Left ventricle myocardium inferior (tissue), 1 donor: ENCODE measurements at regions not wholly inside any gene's neighbourhood (a gene's known extent, or its start where the extent isn't known, plus 50 kb on each side); places are given as distances from the start of the nearest gene placed in this dataset.

Source experiments
- DNase-seq: peaks from one replicate; pipeline ENCODE4 v3.0.0-alpha.2; 2020
- H3K27ac ChIP-seq: fragments of 200-600 bp; replicated peaks from 2 replicates; pipeline ENCODE4 v1.8.0; 2021
- H3K27me3 ChIP-seq: fragments of 200-600 bp; 2 replicates; pipeline ENCODE4 v1.8.0; 2021; ENCODE audit warnings: low read depth
- H3K36me3 ChIP-seq: fragments of 200-600 bp; 2 replicates; pipeline ENCODE4 v1.8.0; 2021
- H3K4me1 ChIP-seq: fragments of 200-600 bp; 2 replicates; pipeline ENCODE4 v1.8.0; 2021
- H3K4me3 ChIP-seq: fragments of 200-600 bp; 2 replicates; pipeline ENCODE4 v1.8.0; 2021; ENCODE audit warnings: mild to moderate bottlenecking, moderate library complexity
- H3K9me3 ChIP-seq: fragments of 200-600 bp; replicated peaks from 2 replicates; pipeline ENCODE4 v1.8.0; 2021
- intact Hi-C: fragments of 100-400 bp; cut with micrococcal nuclease; formaldehyde crosslinking; loops from one replicate; pipeline ENCODE4 v1.11.0; 2022
- TF ChIP-seq, protein P1 (sequence below): fragments of 200-600 bp; IDR thresholded peaks from 2 replicates; pipeline ENCODE4 v1.8.0; 2021; ENCODE audit warnings: antibody characterized with exemption, mild to moderate bottlenecking, borderline replicate concordance
- donor health status: DM: no; HTN: yes; CAD: no; lungs with severe emphysema.

DNA sequence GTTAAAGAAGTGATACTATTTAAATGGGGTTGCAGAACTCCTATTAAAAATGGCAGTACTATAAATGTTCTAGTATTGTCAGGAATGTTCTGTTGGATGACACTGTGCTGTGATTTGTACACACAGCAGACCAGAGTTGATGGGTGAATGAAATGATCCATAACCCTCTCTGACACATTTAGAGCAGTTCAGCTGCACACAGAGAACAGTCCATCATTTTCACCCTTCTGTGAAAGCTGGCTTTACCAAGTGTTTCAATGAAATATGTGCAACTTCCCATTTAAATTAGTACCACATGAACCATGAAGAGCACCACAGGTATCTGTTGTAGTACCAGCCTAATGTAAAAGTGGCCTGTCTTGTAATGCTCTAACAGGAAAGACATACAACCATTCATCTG, 981.4 kb downstream of the TMEM182 start:
- Histone ChIP-seq H3K9me3 (peaks cover 3% of the 10 kb centered on the region), H3K36me3 (no peaks in the 10 kb centered on the region), H3K27ac (no peak overlapping the region), H3K4me3 (no peak overlapping the region), H3K4me1 (no peaks in the 10 kb centered on the region), H3K27me3 (no peaks in the 10 kb centered on the region)
- TF ChIP-seq, protein P1, sequence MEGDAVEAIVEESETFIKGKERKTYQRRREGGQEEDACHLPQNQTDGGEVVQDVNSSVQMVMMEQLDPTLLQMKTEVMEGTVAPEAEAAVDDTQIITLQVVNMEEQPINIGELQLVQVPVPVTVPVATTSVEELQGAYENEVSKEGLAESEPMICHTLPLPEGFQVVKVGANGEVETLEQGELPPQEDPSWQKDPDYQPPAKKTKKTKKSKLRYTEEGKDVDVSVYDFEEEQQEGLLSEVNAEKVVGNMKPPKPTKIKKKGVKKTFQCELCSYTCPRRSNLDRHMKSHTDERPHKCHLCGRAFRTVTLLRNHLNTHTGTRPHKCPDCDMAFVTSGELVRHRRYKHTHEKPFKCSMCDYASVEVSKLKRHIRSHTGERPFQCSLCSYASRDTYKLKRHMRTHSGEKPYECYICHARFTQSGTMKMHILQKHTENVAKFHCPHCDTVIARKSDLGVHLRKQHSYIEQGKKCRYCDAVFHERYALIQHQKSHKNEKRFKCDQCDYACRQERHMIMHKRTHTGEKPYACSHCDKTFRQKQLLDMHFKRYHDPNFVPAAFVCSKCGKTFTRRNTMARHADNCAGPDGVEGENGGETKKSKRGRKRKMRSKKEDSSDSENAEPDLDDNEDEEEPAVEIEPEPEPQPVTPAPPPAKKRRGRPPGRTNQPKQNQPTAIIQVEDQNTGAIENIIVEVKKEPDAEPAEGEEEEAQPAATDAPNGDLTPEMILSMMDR, result no peak
- intact Hi-C loops, result no loop called here
- no peak for DNase-seq

DNA sequence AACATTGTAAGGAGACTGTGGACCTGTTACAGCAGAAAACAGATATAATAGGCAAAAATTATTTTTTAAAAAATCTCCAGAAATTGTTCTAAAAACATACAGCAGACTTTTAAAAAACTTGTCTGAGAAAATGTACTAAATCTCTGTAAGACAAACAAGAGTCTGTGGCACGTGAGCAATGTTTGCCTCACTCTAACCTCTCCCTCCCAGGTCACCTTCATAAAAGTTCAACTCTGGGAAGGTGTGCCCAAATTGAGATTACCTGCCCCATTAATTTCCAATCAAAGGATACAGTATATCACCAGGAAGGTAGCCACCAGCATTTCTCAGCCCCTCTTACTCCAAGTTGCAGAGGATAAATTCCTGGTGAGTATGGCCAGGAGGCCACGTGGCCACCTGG, 992.7 kb downstream of the TMEM182 start:
- TF ChIP-seq, protein P1, result no peak
- no peak overlapping the region for H3K27ac ChIP-seq
- no peak overlapping the region for H3K4me3 ChIP-seq
- DNase-seq, result no peak
- H3K27me3 ChIP-seq, result no peaks in the 10 kb centered on the region
- H3K9me3 ChIP-seq, result no peaks in the 10 kb centered on the region
- intact Hi-C loops, result no loop called here
- H3K36me3 ChIP-seq, result no peaks in the 10 kb centered on the region
- no peaks in the 10 kb centered on the region for H3K4me1 ChIP-seq

DNA sequence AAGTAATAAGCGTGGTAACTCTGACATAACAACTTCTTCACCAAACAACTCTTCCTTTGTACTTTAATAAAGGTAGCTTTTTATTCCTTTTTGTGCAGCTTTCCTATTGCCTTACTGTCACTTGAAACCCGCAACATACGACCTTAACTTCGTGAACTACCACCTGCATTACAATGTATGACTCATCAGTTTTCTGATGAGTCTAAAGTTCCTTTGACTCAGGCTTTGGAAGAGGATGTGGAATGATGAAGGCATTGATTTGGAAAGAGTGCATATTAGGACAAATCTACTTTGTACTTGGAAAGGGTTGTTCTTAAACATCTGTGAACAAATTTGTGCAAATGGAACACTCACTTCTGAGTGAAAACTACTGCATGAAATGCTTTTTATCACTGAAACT, 1012.1 kb downstream of the TMEM182 start:
- Histone ChIP-seq H3K4me3 (no peak overlapping the region), H3K27ac (no peak overlapping the region), H3K27me3 (no peaks in the 10 kb centered on the region), H3K9me3 (peaks cover 14% of the 10 kb centered on the region), H3K4me1 (no peaks in the 10 kb centered on the region), H3K36me3 (no peaks in the 10 kb centered on the region)
- intact Hi-C loops, result no loop called here
- TF ChIP-seq, protein P1, result no peak
- DNase-seq, result no peak

DNA sequence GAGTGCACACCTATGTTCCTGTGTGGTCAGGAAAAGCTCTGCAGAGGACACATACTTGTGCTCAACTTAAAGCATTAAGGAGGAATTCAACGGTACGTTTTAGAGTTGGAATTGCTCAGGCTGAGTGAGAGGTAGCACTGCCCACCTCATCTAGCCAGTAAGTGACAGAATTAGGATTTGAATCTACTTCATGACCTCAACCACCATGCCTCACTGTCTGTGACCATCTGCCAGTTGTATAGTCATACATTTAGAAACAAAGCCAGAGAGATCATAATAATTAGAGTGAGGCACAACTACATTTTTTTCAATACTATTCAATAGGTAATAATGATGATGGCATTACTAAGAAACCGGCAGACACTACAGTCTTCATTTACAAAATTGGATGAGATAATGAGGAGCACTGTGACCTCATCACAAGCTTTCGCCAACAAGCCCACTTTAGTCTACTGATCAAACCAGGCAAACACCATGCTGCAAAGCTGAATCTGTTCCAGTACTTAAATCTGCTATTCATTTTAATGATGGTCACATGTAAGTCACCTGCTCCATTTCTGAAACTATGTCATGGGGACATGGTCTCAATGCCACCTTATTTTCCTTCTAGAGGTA, 1018.4 kb downstream of the TMEM182 start:
- no peaks in the 10 kb centered on the region for H3K4me1 ChIP-seq
- TF ChIP-seq, protein P1, result no peak
- intact Hi-C loops, result no loop called here
- no peak overlapping the region for H3K4me3 ChIP-seq
- H3K9me3 ChIP-seq, result peaks cover 14% of the 10 kb centered on the region
- no peak for DNase-seq
- H3K27ac ChIP-seq, result no peak overlapping the region
- H3K36me3 ChIP-seq, result no peaks in the 10 kb centered on the region
- H3K27me3 ChIP-seq, result no peaks in the 10 kb centered on the region

DNA sequence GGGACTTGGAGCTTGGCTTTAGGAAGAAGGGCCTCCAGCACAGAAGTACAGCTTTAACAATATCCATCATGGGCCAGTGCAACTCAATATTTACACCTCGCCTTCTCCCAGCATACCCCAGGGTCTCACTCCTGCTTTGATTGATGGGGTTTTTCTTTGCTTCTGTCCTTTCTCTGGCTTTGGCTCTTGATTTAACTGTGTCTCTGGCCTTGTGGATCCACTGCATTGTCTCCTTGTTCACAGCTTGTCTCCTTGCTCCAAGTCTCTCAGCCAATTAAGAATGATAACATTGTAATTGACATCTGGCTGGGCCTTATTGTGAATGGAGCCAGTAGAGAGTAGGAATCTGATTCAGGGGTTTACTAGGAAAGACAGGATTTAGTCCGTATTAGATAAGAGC, 1019.5 kb downstream of the TMEM182 start:
- H3K9me3 ChIP-seq, result peaks cover 8% of the 10 kb centered on the region
- H3K27ac ChIP-seq, result no peak overlapping the region
- no peaks in the 10 kb centered on the region for H3K27me3 ChIP-seq
- intact Hi-C loops, result no loop called here
- H3K36me3 ChIP-seq, result no peaks in the 10 kb centered on the region
- DNase-seq, result no peak
- H3K4me1 ChIP-seq, result no peaks in the 10 kb centered on the region
- no peak overlapping the region for H3K4me3 ChIP-seq
- TF ChIP-seq, protein P1, result no peak
